Dedifferentiated amniotic fluid mesenchymal stem cell (primary cell): ENCODE measurements at regions not wholly inside any gene's neighbourhood (a gene's known extent, or its start where the extent isn't known, plus 50 kb on each side); places are given as distances from the start of the nearest gene placed in this dataset.
"Not testable (repeated sequence)": the region's sequence is repeated elsewhere in the genome, so short reads cannot be mapped to it uniquely, and the experiment has no call there.

Experiments
- DNase-seq: peaks from one replicate; pipeline ENCODE4 v3.0.0-alpha.2; 2016; ENCODE audit errors: extremely low spot score

- DNase-seq, result no peak
Observed at GRCh38 chr12:13562915-13563742, 366.6 kb downstream of the EMP1 start.

- no peak for DNase-seq
Observed at GRCh38 chr12:13561923-13562322, 365.4 kb downstream of the EMP1 start.

- DNase-seq, result no peak
Observed at GRCh38 chr12:13559318-13559978, 362.9 kb downstream of the EMP1 start.

GRCh38 chr12:13552830-13553229 lies 356.3 kb downstream of the EMP1 start:
- DNase-seq, result no peak

- DNase-seq, result no peak
Observed at GRCh38 chr12:13547283-13547682, 350.8 kb downstream of the EMP1 start.

- DNase-seq, result no peak
Observed at GRCh38 chr12:13546231-13546630, 349.7 kb downstream of the EMP1 start.

GRCh38 chr12:13539051-13539450 lies 342.5 kb downstream of the EMP1 start:
- DNase-seq, result no peak

- DNase-seq, result no peak
Observed at GRCh38 chr12:13538136-13538535, 341.6 kb downstream of the EMP1 start.

GRCh38 chr12:13537623-13538022 lies 341.1 kb downstream of the EMP1 start:
- no peak for DNase-seq

GRCh38 chr12:13536219-13536910 lies 339.8 kb downstream of the EMP1 start:
- DNase-seq, result no peak

GRCh38 chr12:13534645-13535398 lies 338.3 kb downstream of the EMP1 start:
- DNase-seq, result peak; percentile 32

- no peak for DNase-seq
Observed at GRCh38 chr12:13534242-13534641, 337.7 kb downstream of the EMP1 start.

GRCh38 chr12:13530966-13531365 lies 334.4 kb downstream of the EMP1 start:
- no peak for DNase-seq

GRCh38 chr12:13526185-13526921 lies 329.8 kb downstream of the EMP1 start:
- not testable (repeated sequence) for DNase-seq

GRCh38 chr12:13523536-13524307 lies 327.2 kb downstream of the EMP1 start:
- DNase-seq, result no peak

GRCh38 chr12:13518034-13518433 lies 321.5 kb downstream of the EMP1 start:
- DNase-seq, result not testable (repeated sequence)

GRCh38 chr12:13509740-13510139 lies 313.2 kb downstream of the EMP1 start:
- DNase-seq, result no peak

GRCh38 chr12:13505636-13506035 lies 309.1 kb downstream of the EMP1 start:
- no peak for DNase-seq

GRCh38 chr12:13505224-13505623 lies 308.7 kb downstream of the EMP1 start:
- DNase-seq, result no peak

- no peak for DNase-seq
Observed at GRCh38 chr12:13504736-13505135, 308.2 kb downstream of the EMP1 start.
